HG03045 (cell line): ENCODE measurements at regions not wholly inside any gene's neighbourhood (a gene's known extent, or its start where the extent isn't known, plus 50 kb on each side); places are given as distances from the start of the nearest gene placed in this dataset.
"Not testable (repeated sequence)": the region's sequence is repeated elsewhere in the genome, so short reads cannot be mapped to it uniquely, and the experiment has no call there.

Experiments
- ATAC-seq: cut with Tn5 transposase; IDR thresholded peaks from one replicate; pipeline ENCODE4 v1.9.1; 2021; ENCODE audit warnings: mild to moderate bottlenecking, moderate library complexity; ENCODE audit not compliant: unreplicated experiment

DNA sequence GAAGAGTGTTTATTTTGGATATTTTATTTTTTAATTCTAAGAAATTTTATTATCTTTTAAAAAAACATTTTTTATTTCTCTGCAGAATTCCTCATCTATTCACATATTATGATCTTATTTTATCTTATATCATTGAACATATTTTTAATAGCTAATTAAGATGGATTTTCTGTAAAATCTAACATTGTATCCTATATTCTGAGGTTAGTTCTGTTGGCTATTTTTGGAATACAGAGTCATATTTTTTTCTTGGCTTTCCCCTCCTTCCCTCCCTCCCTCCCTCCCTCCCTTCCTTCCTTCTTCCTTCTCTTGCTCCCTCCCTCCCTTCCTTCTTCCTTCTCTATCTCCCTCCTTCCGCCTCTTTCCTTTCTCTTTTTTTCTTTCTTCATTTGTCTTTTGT is 2326.6 kb upstream of the RAG2 start:
- no peak for ATAC-seq

DNA sequence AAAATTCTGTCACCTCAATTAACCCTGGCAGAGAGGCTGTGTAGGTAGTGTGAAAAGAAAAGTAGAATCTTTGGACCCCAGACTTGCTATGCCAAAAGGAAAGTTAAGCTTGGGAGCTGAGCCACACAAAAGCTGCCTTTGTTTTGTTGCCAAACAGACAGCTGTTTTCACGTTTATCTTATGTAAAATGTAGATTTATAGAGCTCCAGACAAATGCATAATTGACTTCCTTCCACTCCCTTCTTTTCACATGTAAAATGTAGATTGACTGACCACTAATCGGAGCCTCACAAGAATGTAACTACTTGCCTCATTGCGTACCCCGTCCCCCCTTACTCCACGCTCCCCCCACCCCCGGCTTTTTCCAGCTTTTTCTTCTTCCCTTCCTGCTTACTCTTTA is 2302.2 kb upstream of the RAG2 start:
- no peak for ATAC-seq

DNA sequence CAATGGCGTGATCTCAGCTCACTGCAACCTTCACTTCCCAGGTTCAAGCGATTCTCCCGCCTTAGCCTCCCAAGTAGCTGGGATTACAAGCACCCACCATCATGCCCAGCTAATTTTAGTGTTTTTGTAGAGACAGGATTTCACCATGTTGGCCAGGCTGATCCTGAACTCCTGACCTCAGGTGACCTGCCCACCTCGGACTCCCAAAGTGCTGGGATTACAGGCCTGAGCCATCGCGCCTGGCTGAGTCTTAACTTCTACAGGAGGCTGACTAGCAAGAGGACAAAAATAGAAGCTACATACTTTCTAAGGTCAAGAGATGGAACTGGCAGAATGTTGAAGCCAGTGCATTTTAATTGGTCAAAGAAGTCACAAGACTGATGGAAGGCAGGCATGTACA is 2296.2 kb upstream of the RAG2 start:
- ATAC-seq, result not testable (repeated sequence)

DNA sequence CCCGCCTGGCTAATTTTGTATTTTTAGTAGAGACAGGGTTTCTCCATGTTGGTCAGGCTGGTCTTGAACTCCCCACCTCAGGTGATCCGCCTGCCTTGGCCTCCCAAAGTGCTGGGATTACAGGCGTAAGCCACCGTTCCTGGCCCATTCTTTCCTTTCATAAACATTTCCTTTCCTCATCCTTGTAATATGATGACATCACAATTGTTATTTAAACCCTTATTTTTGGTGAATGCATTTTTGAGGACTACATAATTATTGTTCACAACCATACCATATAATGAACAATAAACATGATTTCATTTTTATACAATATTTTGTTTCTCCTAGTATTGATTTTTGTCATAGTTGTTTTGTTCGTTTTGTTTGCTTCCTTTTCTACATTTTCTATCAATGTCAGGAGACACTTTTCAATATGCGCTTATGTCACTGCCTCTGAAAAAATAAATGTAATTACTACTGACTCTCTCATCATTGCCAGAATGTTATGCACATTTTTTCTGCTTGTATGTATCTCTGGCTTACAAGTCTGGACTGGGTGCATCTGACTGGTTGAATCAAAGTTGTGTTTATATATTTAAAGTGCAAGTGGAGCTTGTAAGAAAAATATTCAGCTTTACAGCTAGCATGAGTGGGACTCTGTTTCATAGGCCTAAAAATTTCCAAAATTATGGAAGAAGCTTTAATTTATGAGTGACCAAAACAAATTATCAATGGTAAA is 2286.3 kb upstream of the RAG2 start:
- no peak for ATAC-seq

DNA sequence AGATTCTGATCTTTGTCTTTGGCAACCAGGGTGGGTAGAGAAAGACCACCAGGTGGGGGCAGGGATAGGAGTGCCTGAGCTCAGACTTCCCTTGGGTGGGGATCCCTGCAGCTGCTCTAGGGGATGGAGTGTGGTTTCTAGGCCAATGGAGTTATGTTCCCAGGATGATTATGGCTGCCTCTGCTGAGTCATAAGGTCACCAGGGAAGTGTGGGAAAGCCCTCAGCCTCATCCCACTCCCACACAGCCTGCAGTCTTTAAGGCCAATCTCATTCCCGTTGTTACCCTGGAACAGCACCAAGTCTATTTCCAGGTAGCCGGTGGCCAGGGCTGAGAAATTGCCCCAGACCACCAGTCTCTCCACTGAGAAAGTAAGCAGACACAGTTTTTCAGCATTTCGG is 2269.3 kb upstream of the RAG2 start:
- ATAC-seq, result no peak

DNA sequence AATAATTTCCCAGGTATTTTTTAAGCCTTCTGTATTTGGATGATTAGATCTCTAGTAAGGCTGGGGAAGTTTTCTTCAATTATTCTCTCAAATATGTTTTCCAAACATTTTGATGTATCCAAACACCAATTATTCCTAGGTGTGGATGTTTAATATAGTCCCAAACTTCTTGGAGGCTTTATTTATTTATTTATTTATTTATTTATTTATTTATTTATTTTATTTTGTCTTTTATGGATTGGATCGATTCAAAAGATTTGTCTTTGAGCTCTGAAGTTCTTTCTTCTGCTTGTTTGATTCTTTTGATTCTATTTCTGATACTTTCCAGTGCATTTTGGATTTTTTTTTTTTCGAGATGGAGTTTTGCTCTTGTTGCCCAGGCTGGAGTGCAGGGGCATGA is 2267.9 kb upstream of the RAG2 start:
- ATAC-seq, result no peak

DNA sequence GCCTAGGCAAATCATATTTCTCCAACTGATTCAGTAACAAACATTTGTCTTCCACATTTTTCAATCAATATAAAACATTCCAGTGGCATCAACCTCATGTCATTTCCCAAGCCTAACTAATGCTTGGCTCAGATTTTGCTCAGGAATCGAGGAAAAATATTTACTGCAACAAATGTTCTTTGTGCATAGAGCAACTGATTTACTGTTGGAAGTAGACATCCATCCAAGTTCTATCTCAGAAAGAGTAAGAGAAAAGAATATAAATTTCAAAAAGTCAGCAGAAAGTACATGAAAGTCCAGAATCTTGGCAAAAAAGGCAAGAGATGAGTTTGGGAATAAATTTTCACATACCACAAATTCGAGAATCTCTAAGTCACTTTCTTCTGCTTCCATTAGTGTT is 2245.0 kb upstream of the RAG2 start:
- no peak for ATAC-seq

DNA sequence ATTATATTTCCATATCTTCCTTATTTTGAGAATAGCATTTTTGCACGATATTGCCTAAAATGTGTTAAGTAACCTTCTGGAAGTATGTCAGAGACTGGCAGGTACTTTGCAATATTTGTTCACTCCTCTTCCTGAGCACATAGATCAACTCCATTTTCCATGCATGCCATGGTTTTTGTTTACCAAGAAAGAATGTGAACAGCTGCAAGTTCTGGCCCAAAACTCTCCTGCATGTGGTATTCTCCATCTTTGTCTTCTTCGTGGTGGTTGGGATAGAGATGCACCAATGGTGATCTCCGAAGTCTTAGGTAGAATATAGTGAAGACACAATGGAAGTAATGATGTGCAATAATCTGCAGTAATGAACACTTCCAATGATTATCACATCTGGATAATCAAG is 2241.0 kb upstream of the RAG2 start:
- ATAC-seq, result no peak

DNA sequence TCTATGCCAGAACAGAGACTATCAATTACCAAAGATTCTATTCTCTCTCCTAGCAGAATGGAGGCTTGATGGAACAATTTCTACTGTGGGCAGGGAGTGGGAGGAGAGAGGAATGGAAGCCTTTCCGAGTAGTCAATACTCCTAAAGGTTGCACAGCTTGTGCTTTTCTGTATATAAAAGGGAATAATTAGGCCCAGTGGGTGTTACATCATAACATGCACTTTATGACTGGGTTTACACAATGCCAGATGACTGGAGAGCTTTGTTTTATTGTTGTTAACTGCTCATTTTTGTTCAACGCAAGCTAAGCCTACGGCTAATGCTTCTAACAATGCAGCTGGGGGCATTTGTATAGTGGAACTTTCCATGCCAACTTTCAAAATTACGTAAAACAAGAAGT is 2237.9 kb upstream of the RAG2 start:
- no peak for ATAC-seq

DNA sequence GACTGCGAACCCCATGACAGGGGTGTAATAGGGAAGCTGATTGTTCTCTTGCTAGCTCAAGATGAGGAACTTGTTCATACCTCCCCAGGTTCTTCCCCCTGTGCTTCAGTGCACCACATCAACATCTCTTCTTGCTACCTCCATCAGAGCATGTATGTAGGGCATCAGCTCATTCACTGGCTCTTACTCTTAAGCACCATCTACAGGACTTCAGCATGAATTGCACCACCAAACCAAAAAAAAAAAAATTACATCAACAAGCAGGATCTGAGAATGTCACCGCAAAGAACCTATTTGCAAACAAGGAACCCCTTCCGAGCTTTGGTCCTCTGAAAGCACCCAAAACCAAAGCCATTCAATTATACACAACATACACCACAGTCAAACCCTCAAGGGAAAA is 2226.5 kb upstream of the RAG2 start:
- ATAC-seq, result no peak

DNA sequence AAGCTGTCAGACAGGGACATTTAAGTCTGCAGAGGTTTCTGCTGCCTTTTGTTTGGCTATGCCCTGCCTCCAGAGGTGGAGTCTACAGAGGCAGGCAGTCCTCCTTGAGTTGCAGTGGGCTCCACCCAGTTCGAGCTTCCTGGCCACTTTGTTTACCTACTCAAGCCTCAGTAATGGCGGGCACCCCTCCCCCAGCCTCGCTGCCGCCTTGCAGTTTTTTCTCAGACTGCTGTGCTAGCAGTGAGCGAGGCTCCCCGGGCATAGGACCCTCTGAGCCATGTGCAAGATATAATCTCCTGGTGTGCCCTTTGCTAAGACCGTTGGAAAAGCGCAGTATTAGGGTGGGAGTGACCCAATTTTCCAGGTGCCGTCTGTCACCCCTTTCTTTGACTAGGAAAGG is 2223.8 kb upstream of the RAG2 start:
- not testable (repeated sequence) for ATAC-seq

DNA sequence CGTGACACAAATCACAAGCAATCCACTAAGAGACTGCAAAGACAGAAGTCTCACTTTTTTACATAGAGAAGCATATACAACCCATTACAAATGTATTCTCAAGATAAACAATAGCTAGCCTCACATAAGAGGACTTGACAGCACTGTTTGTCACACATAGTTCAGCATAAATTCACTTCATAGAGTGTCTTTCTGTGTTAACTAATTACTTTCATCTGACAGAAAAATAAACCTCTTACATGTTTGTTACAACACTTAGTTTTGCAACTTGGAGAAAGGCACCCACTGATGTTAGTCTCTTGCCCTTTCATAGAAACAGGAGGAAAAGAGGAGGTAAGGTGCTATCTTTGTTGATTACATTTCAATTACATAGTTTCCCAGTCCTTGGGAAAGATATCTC is 2221.9 kb upstream of the RAG2 start:
- no peak for ATAC-seq

DNA sequence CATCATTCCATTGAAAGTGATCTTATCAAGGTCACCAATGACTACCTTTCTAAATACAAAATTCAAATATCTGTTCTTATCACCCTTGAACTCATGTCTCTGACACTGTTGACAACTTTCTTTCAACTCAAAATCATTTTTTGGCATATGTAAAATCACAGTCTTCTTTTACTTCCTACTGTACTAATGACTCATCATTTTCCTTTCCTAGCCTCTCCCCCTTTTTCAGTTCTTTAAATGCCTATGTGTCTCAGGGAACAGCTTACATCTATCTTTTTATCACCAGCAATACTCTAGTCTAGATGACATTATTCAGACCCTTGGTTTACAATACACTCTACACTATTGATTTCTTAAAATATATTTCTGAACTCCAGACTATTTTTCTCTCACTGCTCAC is 2220.7 kb upstream of the RAG2 start:
- ATAC-seq, result no peak

DNA sequence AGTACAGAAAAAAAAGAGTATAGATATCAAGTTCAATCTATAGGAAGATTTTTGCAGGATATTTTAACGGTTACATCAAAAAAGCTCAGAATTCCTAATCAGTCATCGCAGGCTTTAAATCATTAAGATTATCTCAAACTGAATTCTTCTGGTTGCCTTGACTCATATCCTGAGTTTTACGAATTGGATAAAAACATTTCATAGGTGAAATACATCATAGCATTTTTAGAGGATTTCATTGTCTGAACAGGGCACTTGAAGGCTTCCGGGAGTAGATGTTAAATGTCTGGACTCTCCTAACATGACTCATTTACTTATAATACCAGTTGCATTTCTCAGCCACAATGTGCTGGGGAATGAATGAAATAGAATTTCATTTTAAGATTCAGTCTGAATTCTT is 2216.6 kb upstream of the RAG2 start:
- ATAC-seq, result no peak

DNA sequence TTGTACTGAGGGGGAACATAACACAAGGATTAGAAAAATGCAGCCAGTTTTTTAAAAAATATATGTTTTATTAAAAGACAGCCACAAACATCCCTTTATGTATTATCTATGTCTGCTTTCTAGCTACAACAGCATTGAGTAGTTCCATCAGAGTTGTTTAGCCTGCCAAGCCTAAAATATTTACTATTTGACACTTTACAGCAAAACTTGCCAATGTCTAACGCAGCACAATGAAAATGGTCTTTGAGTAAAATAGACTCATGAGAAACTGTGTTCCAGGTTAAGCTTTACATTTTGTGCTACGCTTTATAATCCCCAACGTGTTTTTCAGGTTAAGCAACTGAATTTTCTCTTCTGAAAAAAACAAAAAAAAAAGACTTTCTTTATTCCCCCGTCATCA is 2211.5 kb upstream of the RAG2 start:
- no peak for ATAC-seq

DNA sequence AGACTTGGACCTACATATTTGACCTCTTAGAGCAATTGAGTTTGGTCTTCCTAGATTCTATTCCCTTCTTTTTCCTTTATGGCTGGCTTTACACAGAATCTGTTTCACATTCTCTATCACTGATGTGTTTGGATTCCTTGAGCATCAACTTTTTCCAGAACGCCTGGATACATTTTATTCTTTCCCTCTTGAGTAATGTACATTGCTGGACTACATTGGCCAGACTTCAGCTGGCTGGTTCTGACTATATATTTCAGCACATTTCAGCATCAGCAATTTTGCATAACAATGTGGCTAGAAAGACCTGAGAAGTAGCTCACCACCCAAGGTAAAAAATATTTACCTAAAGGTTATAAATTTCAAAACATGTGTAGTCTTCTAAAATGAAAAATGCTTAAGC is 2198.2 kb upstream of the RAG2 start:
- ATAC-seq, result no peak

DNA sequence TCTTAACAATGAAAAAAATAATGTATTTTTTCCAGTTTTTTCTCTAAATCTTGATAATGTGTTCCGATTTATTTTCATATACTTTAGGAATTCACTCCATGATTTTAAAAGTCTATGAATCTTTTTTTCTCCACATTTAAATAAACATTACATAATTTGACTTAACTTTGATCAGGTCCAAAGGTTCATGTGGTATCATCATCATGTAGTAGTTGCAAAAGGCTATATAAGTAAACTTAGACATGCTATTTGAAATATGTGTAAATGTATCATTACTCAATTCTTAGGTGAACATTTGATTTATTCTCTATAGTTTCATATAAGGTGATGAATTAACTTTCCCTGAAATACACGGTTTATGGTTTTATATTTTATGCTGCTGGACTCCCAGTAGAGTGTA is 2197.0 kb upstream of the RAG2 start:
- ATAC-seq, result no peak

DNA sequence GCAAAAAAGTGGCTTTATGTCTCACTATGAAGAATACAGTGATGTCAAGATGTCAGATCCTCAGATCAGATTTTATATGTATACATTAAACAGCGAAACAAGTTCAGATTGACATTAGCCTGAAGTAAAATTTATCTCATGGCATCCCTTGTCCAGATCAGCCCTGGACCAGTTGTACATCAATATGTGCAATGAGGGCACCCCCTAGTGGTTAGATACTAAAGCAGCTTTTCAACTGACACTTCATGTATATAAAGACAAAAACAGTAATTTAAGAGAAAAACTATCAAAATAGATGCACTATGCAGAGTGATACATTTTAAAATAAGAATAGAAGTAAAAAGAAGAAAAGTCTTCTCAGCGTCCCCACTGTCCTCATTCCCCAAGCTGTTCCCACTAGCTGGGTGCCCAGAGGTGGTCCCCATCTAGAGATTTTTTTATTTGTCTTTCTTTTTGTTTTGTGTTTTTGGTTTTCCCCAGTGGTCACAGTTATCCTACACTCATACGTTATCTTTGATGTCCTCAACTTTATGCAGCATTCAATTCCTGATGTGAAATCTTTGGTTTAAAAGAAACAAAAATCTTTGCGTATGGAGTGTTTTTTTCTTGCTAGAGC is 2193.4 kb upstream of the RAG2 start:
- no peak for ATAC-seq

DNA sequence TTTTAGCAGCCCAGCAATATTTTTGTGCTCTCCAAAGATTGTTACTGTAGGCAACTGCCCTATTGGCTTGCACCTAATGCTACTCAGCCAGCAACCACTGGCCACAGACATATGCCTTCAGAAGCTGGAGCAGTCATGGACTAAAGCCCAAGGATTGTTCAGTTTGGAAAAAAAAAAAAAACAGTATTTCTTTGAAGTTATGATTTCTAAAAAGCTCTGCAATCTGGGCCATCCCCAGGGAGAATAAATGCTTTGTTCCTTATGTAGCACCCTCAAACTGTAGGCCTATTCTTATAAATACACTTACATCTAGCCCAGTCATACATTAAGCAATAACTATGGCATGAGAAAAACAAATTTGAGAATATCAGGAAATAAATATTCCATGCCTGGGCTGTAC is 2190.5 kb upstream of the RAG2 start:
- ATAC-seq, result no peak

DNA sequence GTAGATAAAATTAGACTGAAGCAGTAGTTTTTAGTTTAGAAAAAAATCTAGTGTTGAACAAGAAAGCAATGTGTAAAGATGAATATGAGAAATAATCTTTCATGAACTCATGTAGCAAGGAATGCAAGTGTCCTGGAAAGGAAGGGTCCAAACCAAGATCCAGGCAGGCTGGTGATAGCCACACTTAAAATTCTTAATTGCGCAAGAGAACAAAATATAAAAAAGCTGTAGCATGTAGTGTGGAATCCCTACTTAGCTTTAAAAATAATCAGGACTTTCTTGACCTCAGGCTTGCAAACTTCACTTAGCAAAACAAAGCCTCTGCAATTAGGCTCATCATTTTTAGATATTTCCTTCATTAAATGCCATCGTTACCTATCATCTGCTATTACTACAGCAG is 2186.1 kb upstream of the RAG2 start:
- ATAC-seq, result no peak

DNA sequence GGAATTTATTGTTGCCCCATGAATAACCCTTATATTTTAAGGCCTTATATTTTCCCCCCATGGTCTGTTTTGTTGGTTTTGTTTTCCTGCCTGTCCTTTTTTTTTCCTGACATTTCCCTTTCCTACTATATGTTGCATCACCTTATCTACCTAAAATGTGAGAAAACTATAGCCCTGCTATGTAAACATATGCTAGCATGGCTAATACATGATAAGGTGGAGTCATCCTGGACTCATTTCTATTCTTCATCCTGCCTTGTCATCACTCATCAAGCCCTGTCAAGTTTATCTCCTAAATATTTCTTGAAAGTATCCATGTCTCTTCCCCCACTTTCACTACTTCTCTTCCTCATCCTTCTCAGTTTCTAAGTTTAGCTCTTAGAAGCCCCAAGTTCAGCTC is 2168.8 kb upstream of the RAG2 start:
- no peak for ATAC-seq

DNA sequence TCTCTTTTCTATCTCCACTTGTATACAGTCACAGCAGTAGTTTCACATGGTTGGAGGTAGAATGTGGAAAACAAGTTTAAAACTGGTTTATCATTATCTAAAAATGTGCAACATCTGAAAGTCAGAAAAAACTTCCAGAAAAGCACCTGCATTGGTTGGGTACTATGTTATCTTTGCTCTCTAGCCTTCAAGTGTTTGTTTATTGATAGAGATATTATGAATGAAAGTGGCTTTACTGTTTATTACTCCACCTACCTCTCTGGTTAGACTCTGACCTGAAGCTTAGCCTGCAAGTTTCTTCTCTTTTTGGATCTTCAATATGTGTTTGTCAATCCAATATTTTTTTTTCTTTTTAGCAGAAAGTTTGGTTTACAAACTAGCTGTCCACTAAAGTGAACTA is 2161.4 kb upstream of the RAG2 start:
- ATAC-seq, result no peak

DNA sequence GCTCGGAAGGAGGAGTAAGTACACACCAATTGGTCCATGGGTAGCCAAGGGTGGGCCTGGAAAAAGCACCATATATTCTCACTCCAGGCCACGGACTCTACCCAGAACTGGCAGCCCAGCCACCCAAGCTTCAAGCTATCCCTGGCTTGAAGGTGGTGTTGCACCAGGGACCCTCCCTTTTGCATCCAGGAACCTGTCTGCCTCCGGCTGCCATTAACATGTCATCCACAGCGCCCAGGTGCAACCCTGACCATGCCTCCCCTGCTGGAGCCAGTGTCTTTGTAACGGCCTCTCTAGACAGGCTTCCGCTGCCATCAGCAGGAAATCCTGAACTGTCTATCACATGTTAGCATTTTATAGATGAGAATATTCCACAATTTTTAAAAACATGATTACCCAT is 2158.5 kb upstream of the RAG2 start:
- no peak for ATAC-seq
